ENCODE measurements at regions not wholly inside any gene's neighbourhood (a gene's known extent, or its start where the extent isn't known, plus 50 kb on each side); places are given as distances from the start of the nearest gene placed in this dataset.
"Not testable (repeated sequence)": the region's sequence is repeated elsewhere in the genome, so short reads cannot be mapped to it uniquely, and the experiment has no call there.

GRCh38 chr13:78067290-78067689 lies 148.7 kb upstream of the EDNRB start:
- no peak for DNase-seq

- no peak for DNase-seq
These were observed 146.5 kb upstream of the EDNRB start for GRCh38 chr13:78065141-78065540.

- no peak for DNase-seq
These were observed 143.2 kb upstream of the EDNRB start for GRCh38 chr13:78061806-78062205.

- no peak for DNase-seq
These were observed 142.3 kb upstream of the EDNRB start for GRCh38 chr13:78060966-78061365.

GRCh38 chr13:78056865-78057264 lies 138.2 kb upstream of the EDNRB start:
- DNase-seq = not testable (repeated sequence)

- DNase-seq = no peak
These were observed 135.5 kb upstream of the EDNRB start for GRCh38 chr13:78054157-78054556.

- DNase-seq = no peak
These were observed 128.5 kb upstream of the EDNRB start for GRCh38 chr13:78047151-78047550.

- no peak for DNase-seq
These were observed 127.7 kb upstream of the EDNRB start for GRCh38 chr13:78046331-78046730.

- peak; percentile 45 for DNase-seq
These were observed 127.3 kb upstream of the EDNRB start for GRCh38 chr13:78045916-78046315.

- not testable (repeated sequence) for DNase-seq
These were observed 122.7 kb upstream of the EDNRB start for GRCh38 chr13:78041366-78041765.

GRCh38 chr13:78040205-78040830 lies 121.7 kb upstream of the EDNRB start:
- no peak for DNase-seq

- DNase-seq = peak; percentile 55
These were observed 118.2 kb upstream of the EDNRB start for GRCh38 chr13:78036841-78037240.

- no peak for DNase-seq
These were observed 116.9 kb upstream of the EDNRB start for GRCh38 chr13:78035500-78035899.

GRCh38 chr13:78033509-78033908 lies 114.9 kb upstream of the EDNRB start:
- DNase-seq = no peak

GRCh38 chr13:78032132-78032531 lies 113.5 kb upstream of the EDNRB start:
- DNase-seq = peak; percentile 41

GRCh38 chr13:78030341-78030896 lies 111.8 kb upstream of the EDNRB start:
- no peak for DNase-seq

GRCh38 chr13:78029901-78030300 lies 111.3 kb upstream of the EDNRB start:
- DNase-seq = no peak

GRCh38 chr13:78028960-78029359 lies 110.3 kb upstream of the EDNRB start:
- DNase-seq = no peak

- DNase-seq = no peak
These were observed 106.4 kb upstream of the EDNRB start for GRCh38 chr13:78024996-78025395.

GRCh38 chr13:78022164-78022877 lies 103.7 kb upstream of the EDNRB start:
- DNase-seq = peak; percentile 24

GRCh38 chr13:78020861-78021260 lies 102.2 kb upstream of the EDNRB start:
- DNase-seq = no peak

- no peak for DNase-seq
These were observed 97.2 kb upstream of the EDNRB start for GRCh38 chr13:78015782-78016181.

- no peak for DNase-seq
These were observed 93.4 kb upstream of the EDNRB start for GRCh38 chr13:78012046-78012445.

GRCh38 chr13:78004821-78005220 lies 86.2 kb upstream of the EDNRB start:
- no peak for DNase-seq
